Testis (tissue), 2 donors: ENCODE measurements at regions not wholly inside any gene's neighbourhood (a gene's known extent, or its start where the extent isn't known, plus 50 kb on each side); places are given as distances from the start of the nearest gene placed in this dataset.

ENCODE experiments used
- DNase-seq: peaks from one replicate; pipeline ENCODE4 v3.0.0-alpha.2; 2019
- H3K27ac ChIP-seq, 2 donors: fragments of 200-600 bp; sonication (generic); one replicate each; pipeline ENCODE4 v1.5.1; 2019
- H3K27me3 ChIP-seq: fragments of 200-600 bp; sonication (generic); one replicate; pipeline ENCODE4 v1.5.1; 2019
- H3K36me3 ChIP-seq: fragments of 200-600 bp; sonication (generic); one replicate; pipeline ENCODE4 v1.5.1; 2017; ENCODE audit warnings: low read depth; ENCODE audit errors: missing control alignments
- H3K4me1 ChIP-seq: fragments of 200-600 bp; sonication (generic); one replicate; pipeline ENCODE4 v1.5.1; 2019
- H3K4me3 ChIP-seq, 2 donors: fragments of 200-600 bp; sonication (generic); one replicate each; pipeline ENCODE4 v1.5.1; 2017 to 2019
- H3K9me3 ChIP-seq: fragments of 200-600 bp; sonication (generic); one replicate; pipeline ENCODE4 v1.5.1; 2017
- CTCF ChIP-seq, 3 experiments: fragments of 450-650 bp in 2 of 3; fragments of 200-600 bp in 1 of 3; sonication (generic) in 1 of 3; IDR thresholded peaks; one replicate each; pipeline ENCODE4 v1.5.1; 2016 to 2019; ENCODE audit warnings: antibody characterized with exemption in 3 of 3, mild to moderate bottlenecking in 2 of 3, moderate library complexity in 1 of 3
- POLR2A ChIP-seq: fragments of 450-650 bp; IDR thresholded peaks from one replicate; pipeline ENCODE4 v1.6.1; 2017; ENCODE audit warnings: antibody characterized with exemption, mild to moderate bottlenecking, moderate library complexity
- WGBS, 2 donors: methylation state at CpG; one replicate each; pipeline ENCODE4 v1.1.5; 2018; 5-methylcytosine and 5-hydroxymethylcytosine counted together
- intact Hi-C: fragments of 100-400 bp; cut with DNase I; formaldehyde crosslinking; loops from one replicate; pipeline ENCODE4 v1.15.1; 2023; ENCODE audit warnings: low total_unique reads

GRCh38 chr12:71004578-71004977, 84.0 kb upstream of the PTPRR start:
- no peak overlapping the region for H3K4me3 ChIP-seq
- DNase-seq = no peak
- H3K27me3 ChIP-seq = no peaks in the 10 kb centered on the region
- WGBS, 2 donors = 82 to 92% methylated on average over 4 of the region's 4 CpGs
- H3K4me1 ChIP-seq = no peaks in the 10 kb centered on the region
- TF ChIP-seq POLR2A = no peak
- no peak for TF ChIP-seq CTCF (IDR thresholded peaks at IDR 0.05)
- H3K27ac ChIP-seq = no peak overlapping the region
- intact Hi-C loops = no loop called here
- no peaks in the 10 kb centered on the region for H3K36me3 ChIP-seq
- no peaks in the 10 kb centered on the region for H3K9me3 ChIP-seq

- no peaks in the 10 kb centered on the region for H3K27me3 ChIP-seq
- DNase-seq = no peak
- no peak overlapping the region for H3K4me3 ChIP-seq
- H3K9me3 ChIP-seq = no peaks in the 10 kb centered on the region
- H3K4me1 ChIP-seq = no peaks in the 10 kb centered on the region
- TF ChIP-seq CTCF (IDR thresholded peaks at IDR 0.05) = no peak
- no peak for TF ChIP-seq POLR2A
- H3K27ac ChIP-seq = no peak overlapping the region
- WGBS, 2 donors = 100% methylated on average over 1 of the region's 1 CpG
- intact Hi-C loops = no loop called here
- no peaks in the 10 kb centered on the region for H3K36me3 ChIP-seq
Observed at GRCh38 chr12:71000748-71001147, 80.2 kb upstream of the PTPRR start.

- DNase-seq = no peak
- no peaks in the 10 kb centered on the region for H3K27me3 ChIP-seq
- TF ChIP-seq POLR2A = no peak
- no peak for TF ChIP-seq CTCF (IDR thresholded peaks at IDR 0.05)
- H3K4me3 ChIP-seq = no peak overlapping the region
- H3K36me3 ChIP-seq = no peaks in the 10 kb centered on the region
- H3K27ac ChIP-seq = no peak overlapping the region
- 62 to 83% methylated on average over 2 of the region's 2 CpGs for WGBS, 2 donors
- H3K4me1 ChIP-seq = no peaks in the 10 kb centered on the region
- intact Hi-C loops = no loop called here
- no peaks in the 10 kb centered on the region for H3K9me3 ChIP-seq
Observed at GRCh38 chr12:71000255-71000654, 79.7 kb upstream of the PTPRR start.

GRCh38 chr12:70994217-70994788, 73.8 kb upstream of the PTPRR start:
- Histone ChIP-seq H3K4me3 (no peak overlapping the region), H3K4me1 (peaks cover 4% of the 10 kb centered on the region), H3K27me3 (no peaks in the 10 kb centered on the region), H3K27ac (peak overlapping the region; percentile 29 to 62), H3K36me3 (no peaks in the 10 kb centered on the region), H3K9me3 (no peaks in the 10 kb centered on the region)
- intact Hi-C loops = no loop called here
- 52% methylated on average over 5 of the region's 5 CpGs for WGBS, 2 donors
- TF ChIP-seq POLR2A (no peak), CTCF (IDR thresholded peaks at IDR 0.05) (no peak)
- no peak for DNase-seq

GRCh38 chr12:70989232-70989631, 68.7 kb upstream of the PTPRR start:
- no peak for DNase-seq
- Histone ChIP-seq H3K27ac (no peak overlapping the region), H3K27me3 (no peaks in the 10 kb centered on the region), H3K36me3 (no peaks in the 10 kb centered on the region), H3K4me1 (no peaks in the 10 kb centered on the region), H3K9me3 (no peaks in the 10 kb centered on the region), H3K4me3 (no peak overlapping the region)
- WGBS, 2 donors = 37 to 41% methylated on average over 2 of the region's 2 CpGs
- intact Hi-C loops = no loop called here
- TF ChIP-seq POLR2A (no peak), CTCF (IDR thresholded peaks at IDR 0.05) (no peak)
